Stomach (tissue), 8 donors: ENCODE measurements at regions not wholly inside any gene's neighbourhood (a gene's known extent, or its start where the extent isn't known, plus 50 kb on each side); places are given as distances from the start of the nearest gene placed in this dataset.

Source experiments
- DNase-seq, 2 donors: peaks; one replicate each; pipeline versions ENCODE4 v3.0.0 to v3.0.0-alpha.2; 2013 to 2019
- H3K27ac ChIP-seq, 5 donors: fragments of 200-600 bp in 4 of 5; sonication (generic) in 4 of 5; one replicate each; pipeline ENCODE4 v1.5.1; 2013 to 2019; ENCODE audit warnings: mild to moderate bottlenecking in 1 of 5, moderate library complexity in 1 of 5
- H3K27me3 ChIP-seq, 3 donors: fragments of 200-600 bp; sonication (generic); one replicate each; pipeline ENCODE4 v1.5.1; 2017 to 2019; ENCODE audit warnings: mixed run types in 1 of 3
- H3K36me3 ChIP-seq, 4 donors: fragments of 200-600 bp; sonication (generic); 1 replicate in 3 of 4; 2 replicates in 1 of 4; pipeline ENCODE4 v1.5.1; 2016 to 2019
- H3K4me1 ChIP-seq, 4 donors: fragments of 200-600 bp; sonication (generic); one replicate each; pipeline ENCODE4 v1.5.1; 2016 to 2019
- H3K4me3 ChIP-seq, 4 donors: fragments of 200-600 bp; sonication (generic) in 3 of 4; one replicate each; pipeline ENCODE4 v1.5.1; 2016 to 2019; ENCODE audit warnings: mild to moderate bottlenecking in 1 of 4
- H3K9me3 ChIP-seq, 4 donors: fragments of 200-600 bp; sonication (generic); one replicate each; pipeline ENCODE4 v1.5.1; 2016 to 2019
- EP300 ChIP-seq: sonication (generic); formaldehyde crosslinking; IDR thresholded peaks from one replicate; pipeline ENCODE4 v1.6.1; 2017; ENCODE audit warnings: antibody characterized with exemption
- POLR2A ChIP-seq, 4 donors: fragments of 450-650 bp; IDR thresholded peaks; one replicate each; pipeline ENCODE4 v1.6.1; 2016; ENCODE audit warnings: antibody characterized with exemption in 4 of 4, control low read depth in 2 of 4, mild to moderate bottlenecking in 1 of 4, moderate library complexity in 1 of 4
- POLR2AphosphoS5 ChIP-seq, 3 donors: sonication (generic); formaldehyde crosslinking; IDR thresholded peaks; one replicate each; pipeline ENCODE4 v1.6.1; 2016; ENCODE audit warnings: antibody characterized with exemption in 3 of 3
- WGBS, 5 donors: extraction: QIAGEN DNeasy Blood & Tissue Kit in 3 of 5; methylation state at CpG; one replicate each; pipeline versions ENCODE4 v1.1.5 to v1.1.7; 2013 to 2018; 5-methylcytosine and 5-hydroxymethylcytosine counted together
- intact Hi-C: fragments of 100-400 bp; cut with DNase I; formaldehyde crosslinking; loops from one replicate; pipeline ENCODE4 v1.15.1; 2023; ENCODE audit warnings: low total_unique reads
- TF ChIP-seq, protein P1 (sequence below), 7 experiments: fragments of 450-650 bp in 4 of 7; fragments of 200-600 bp in 3 of 7; sonication (generic) in 3 of 7; IDR thresholded peaks; one replicate each; pipeline ENCODE4 v1.5.1; 2016 to 2019; ENCODE audit warnings: antibody characterized with exemption in 7 of 7, control low read depth in 2 of 7, mild to moderate bottlenecking in 1 of 7
- donor health status: healthy with polysubstance abuse.
- donor health status: Bipolar disorder and iron deficiency.
- donor health status: healthy.

DNA sequence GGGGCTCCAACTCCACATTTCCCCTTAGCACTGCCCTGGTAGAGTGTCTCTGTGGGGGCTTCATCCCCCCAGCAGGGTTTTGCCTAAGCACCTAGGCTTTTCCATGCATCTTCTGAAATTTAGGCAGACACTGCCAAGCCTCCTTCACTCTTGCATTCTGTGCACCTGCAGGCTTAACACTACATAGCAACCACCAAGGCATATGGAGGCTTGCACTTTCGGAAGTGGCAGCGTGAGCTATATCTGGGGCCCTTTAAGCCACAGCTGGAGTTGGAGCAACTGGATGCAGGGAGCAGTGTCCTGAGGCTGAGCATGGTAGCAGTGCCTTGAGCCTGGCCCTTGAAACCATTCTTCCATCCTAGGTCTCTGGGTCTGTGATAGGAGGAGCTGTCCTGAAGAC is 214.8 kb upstream of the RPL34 start:
- TF ChIP-seq EP300 (no peak), POLR2A (IDR thresholded peaks at IDR 0.05) (no peak), POLR2AphosphoS5 (IDR thresholded peaks at IDR 0.05) (no peak)
- TF ChIP-seq, protein P1, sequence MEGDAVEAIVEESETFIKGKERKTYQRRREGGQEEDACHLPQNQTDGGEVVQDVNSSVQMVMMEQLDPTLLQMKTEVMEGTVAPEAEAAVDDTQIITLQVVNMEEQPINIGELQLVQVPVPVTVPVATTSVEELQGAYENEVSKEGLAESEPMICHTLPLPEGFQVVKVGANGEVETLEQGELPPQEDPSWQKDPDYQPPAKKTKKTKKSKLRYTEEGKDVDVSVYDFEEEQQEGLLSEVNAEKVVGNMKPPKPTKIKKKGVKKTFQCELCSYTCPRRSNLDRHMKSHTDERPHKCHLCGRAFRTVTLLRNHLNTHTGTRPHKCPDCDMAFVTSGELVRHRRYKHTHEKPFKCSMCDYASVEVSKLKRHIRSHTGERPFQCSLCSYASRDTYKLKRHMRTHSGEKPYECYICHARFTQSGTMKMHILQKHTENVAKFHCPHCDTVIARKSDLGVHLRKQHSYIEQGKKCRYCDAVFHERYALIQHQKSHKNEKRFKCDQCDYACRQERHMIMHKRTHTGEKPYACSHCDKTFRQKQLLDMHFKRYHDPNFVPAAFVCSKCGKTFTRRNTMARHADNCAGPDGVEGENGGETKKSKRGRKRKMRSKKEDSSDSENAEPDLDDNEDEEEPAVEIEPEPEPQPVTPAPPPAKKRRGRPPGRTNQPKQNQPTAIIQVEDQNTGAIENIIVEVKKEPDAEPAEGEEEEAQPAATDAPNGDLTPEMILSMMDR (IDR thresholded peaks at IDR 0.05), result no peak
- H3K4me3 ChIP-seq, result no peak overlapping the region
- no peak overlapping the region for H3K27ac ChIP-seq
- H3K4me1 ChIP-seq, result no peaks in the 10 kb centered on the region
- no peaks in the 10 kb centered on the region for H3K36me3 ChIP-seq
- WGBS, 5 donors, result 89 to 98% (median 95%) methylated on average over 2 of the region's 2 CpGs; no CpG with 5 or more reads in 1 of the 5 donors
- no peak for DNase-seq
- intact Hi-C loops, result no loop called here
- peaks cover 0 to 13% (median 5%) of the 10 kb centered on the region in 4 donors for H3K9me3 ChIP-seq
- no peaks in the 10 kb centered on the region for H3K27me3 ChIP-seq

- H3K27me3 ChIP-seq, result no peaks in the 10 kb centered on the region
- intact Hi-C loops, result no loop called here
- no peaks in the 10 kb centered on the region for H3K36me3 ChIP-seq
- TF ChIP-seq, protein P1 (IDR thresholded peaks at IDR 0.05), result no peak
- no peak for TF ChIP-seq POLR2A (IDR thresholded peaks at IDR 0.05)
- no peak for TF ChIP-seq POLR2AphosphoS5 (IDR thresholded peaks at IDR 0.05)
- no peak for TF ChIP-seq EP300
- H3K4me3 ChIP-seq, result no peak overlapping the region
- H3K27ac ChIP-seq, result no peak overlapping the region
- no peak for DNase-seq
- H3K9me3 ChIP-seq, result peaks cover 0 to 2% (median 1%) of the 10 kb centered on the region in 4 donors
- H3K4me1 ChIP-seq, result no peaks in the 10 kb centered on the region
- 89 to 91% (median 90%) methylated on average over 6 of the region's 6 CpGs for WGBS, 5 donors
Measured at GRCh38 chr4:108400309-108400708, 220.1 kb upstream of the RPL34 start.

DNA sequence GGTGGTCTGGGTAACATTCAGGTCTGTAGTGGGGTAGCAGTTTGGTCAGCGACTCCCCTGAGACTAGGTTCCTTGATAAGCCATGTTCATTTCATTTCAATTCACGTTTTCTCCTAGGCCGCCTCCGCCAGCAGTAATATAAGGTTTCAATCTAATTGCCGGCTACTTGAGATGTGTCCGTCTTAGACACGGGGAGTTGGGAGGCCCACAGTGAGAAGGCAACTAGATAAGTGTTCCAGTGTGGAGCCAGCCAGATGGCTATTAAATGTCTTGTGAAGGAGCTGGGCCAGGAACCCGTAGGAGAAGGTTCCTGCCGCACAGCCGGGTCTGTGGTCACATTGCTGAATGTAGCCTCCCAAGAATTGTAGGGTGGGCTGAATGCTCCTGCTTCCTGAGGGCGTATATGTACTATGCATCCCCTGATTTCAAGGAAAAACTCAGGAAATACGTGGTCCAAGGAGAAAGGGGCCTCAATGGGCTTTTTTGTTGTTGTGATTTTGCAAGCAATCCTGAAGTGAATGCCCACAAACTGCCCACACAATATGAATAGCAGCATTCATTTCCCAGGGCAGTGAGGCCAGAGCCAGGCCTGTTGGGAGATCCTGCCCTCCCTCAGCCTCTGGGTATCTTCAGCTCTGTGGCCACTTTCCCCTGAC is 220.6 kb upstream of the RPL34 start:
- Histone ChIP-seq H3K4me3 (no peak overlapping the region), H3K27me3 (no peaks in the 10 kb centered on the region), H3K9me3 (no peaks in the 10 kb centered on the region), H3K27ac (no peak overlapping the region), H3K4me1 (no peaks in the 10 kb centered on the region), H3K36me3 (no peaks in the 10 kb centered on the region)
- WGBS, 5 donors, result 75 to 85% (median 81%) methylated on average over 12 of the region's 12 CpGs
- no peak for DNase-seq
- no peak for TF ChIP-seq POLR2AphosphoS5 (IDR thresholded peaks at IDR 0.05)
- TF ChIP-seq, protein P1 (IDR thresholded peaks at IDR 0.05), result no peak
- TF ChIP-seq EP300, result no peak
- TF ChIP-seq POLR2A (IDR thresholded peaks at IDR 0.05), result no peak
- intact Hi-C loops, result no loop called here

DNA sequence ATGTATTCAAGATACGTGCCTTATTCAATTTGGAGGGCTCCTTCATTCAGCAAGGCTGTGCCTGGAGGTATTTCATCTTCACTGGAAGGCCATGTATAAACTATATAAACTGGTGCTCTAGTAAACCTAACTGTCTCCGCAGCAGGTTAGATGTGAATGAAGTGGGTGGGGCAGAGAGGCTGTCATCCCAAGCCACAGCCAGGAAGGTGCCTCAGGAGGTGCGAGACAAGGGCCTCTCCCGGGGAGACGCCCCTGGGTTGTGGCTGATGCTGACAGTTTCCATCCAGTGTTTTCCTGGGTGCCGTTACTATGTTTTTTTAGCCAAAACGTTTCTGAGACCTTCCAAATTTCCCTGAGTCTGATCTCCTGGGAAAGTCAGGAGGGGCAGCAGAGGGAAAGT is 221.5 kb upstream of the RPL34 start:
- H3K4me3 ChIP-seq, result no peak overlapping the region
- no peak overlapping the region for H3K27ac ChIP-seq
- H3K4me1 ChIP-seq, result no peaks in the 10 kb centered on the region
- intact Hi-C loops, result no loop called here
- no peaks in the 10 kb centered on the region for H3K9me3 ChIP-seq
- no peak for TF ChIP-seq POLR2AphosphoS5 (IDR thresholded peaks at IDR 0.05)
- TF ChIP-seq EP300, result no peak
- TF ChIP-seq, protein P1 (IDR thresholded peaks at IDR 0.05), result no peak
- no peak for TF ChIP-seq POLR2A (IDR thresholded peaks at IDR 0.05)
- 48 to 64% (median 56%) methylated on average over 7 of the region's 7 CpGs for WGBS, 5 donors
- H3K36me3 ChIP-seq, result no peaks in the 10 kb centered on the region
- H3K27me3 ChIP-seq, result no peaks in the 10 kb centered on the region
- no peak for DNase-seq
